ENCODE measurements at regions not wholly inside any gene's neighbourhood (a gene's known extent, or its start where the extent isn't known, plus 50 kb on each side); places are given as distances from the start of the nearest gene placed in this dataset.

GRCh38 chr15:37223089-37223488 is 122.7 kb upstream of the MEIS2 start:
- WGBS, 2 donors = 86 to 88% methylated on average over 1 of the region's 1 CpG
- Histone ChIP-seq H3K36me3 (no peaks in the 10 kb centered on the region), H3K27me3 (no peaks in the 10 kb centered on the region), H3K4me1 (no peaks in the 10 kb centered on the region), H3K4me3 (no peak overlapping the region), H3K9me3 (no peaks in the 10 kb centered on the region), H3K27ac (no peak overlapping the region)
- intact Hi-C loops (cut with DNase I) = no loop called here
- TF ChIP-seq POLR2A (IDR thresholded peaks at IDR 0.05) (no peak), POLR2AphosphoS5 (IDR thresholded peaks at IDR 0.05) (no peak), EP300 (IDR thresholded peaks at IDR 0.05) (no peak)
- TF ChIP-seq, protein P1, sequence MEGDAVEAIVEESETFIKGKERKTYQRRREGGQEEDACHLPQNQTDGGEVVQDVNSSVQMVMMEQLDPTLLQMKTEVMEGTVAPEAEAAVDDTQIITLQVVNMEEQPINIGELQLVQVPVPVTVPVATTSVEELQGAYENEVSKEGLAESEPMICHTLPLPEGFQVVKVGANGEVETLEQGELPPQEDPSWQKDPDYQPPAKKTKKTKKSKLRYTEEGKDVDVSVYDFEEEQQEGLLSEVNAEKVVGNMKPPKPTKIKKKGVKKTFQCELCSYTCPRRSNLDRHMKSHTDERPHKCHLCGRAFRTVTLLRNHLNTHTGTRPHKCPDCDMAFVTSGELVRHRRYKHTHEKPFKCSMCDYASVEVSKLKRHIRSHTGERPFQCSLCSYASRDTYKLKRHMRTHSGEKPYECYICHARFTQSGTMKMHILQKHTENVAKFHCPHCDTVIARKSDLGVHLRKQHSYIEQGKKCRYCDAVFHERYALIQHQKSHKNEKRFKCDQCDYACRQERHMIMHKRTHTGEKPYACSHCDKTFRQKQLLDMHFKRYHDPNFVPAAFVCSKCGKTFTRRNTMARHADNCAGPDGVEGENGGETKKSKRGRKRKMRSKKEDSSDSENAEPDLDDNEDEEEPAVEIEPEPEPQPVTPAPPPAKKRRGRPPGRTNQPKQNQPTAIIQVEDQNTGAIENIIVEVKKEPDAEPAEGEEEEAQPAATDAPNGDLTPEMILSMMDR (IDR thresholded peaks at IDR 0.05) = no peak
- no peak for DNase-seq

DNA sequence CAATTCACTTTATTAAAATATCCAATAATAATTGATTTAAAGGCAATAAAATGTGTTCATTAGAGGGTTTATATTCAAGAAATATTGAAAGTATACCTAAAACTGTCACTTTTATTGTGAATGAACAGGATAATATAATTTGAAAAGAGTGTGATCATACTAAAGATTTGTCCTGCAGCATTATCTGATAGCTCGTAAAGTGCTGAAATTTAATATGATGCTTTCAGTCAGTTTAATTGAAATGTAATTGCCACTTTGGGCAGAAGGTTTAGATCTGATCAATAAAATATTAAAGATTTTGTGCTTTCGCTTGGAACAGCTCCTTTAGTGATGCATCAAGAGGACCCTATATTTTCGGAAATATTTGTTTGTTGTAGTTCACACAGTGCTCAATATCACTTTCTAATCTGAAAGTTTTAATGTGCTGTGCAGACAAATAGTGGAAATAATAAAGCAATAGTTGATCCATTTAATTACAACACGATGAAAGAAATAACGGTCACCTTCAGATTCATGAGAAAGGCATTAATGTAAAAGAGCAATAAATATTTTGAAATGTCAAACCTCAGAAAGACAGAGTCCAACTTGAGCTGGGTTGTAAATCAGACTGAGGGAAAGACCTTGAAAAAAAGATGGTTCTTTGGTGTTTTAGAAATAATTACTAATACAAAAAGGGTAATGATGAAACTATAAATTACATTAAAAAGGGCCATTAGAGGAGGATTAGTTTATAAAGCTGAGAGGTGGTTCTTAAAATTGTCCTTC is 129.7 kb upstream of the MEIS2 start:
- no peaks in the 10 kb centered on the region for H3K27me3 ChIP-seq
- intact Hi-C loops (cut with DNase I) = no loop called here
- no peak for DNase-seq
- H3K9me3 ChIP-seq = peaks cover 0 to 3% (median 0%) of the 10 kb centered on the region in 4 donors
- 89 to 90% methylated on average over 5 of the region's 5 CpGs for WGBS, 2 donors
- H3K36me3 ChIP-seq = no peaks in the 10 kb centered on the region
- H3K4me3 ChIP-seq = no peak overlapping the region
- TF ChIP-seq EP300 (IDR thresholded peaks at IDR 0.05) (no peak), POLR2A (IDR thresholded peaks at IDR 0.05) (no peak), POLR2AphosphoS5 (IDR thresholded peaks at IDR 0.05) (no peak)
- TF ChIP-seq, protein P1 (IDR thresholded peaks at IDR 0.05) = no peak
- H3K4me1 ChIP-seq = no peaks in the 10 kb centered on the region
- H3K27ac ChIP-seq = no peak overlapping the region

GRCh38 chr15:37245358-37245757 is 145.0 kb upstream of the MEIS2 start:
- Histone ChIP-seq H3K4me3 (no peak overlapping the region), H3K27me3 (no peaks in the 10 kb centered on the region), H3K36me3 (no peaks in the 10 kb centered on the region), H3K9me3 (no peaks in the 10 kb centered on the region), H3K4me1 (no peaks in the 10 kb centered on the region), H3K27ac (no peak overlapping the region)
- no peak for DNase-seq
- intact Hi-C loops (cut with DNase I) = no loop called here
- TF ChIP-seq POLR2AphosphoS5 (IDR thresholded peaks at IDR 0.05) = no peak
- TF ChIP-seq, protein P1 (IDR thresholded peaks at IDR 0.05) = no peak
- TF ChIP-seq EP300 (IDR thresholded peaks at IDR 0.05) = no peak
- TF ChIP-seq POLR2A (IDR thresholded peaks at IDR 0.05) = no peak
- WGBS, 2 donors = 24 to 33% methylated on average over 2 of the region's 2 CpGs

- DNase-seq = no peak
- no peak for TF ChIP-seq POLR2AphosphoS5 (IDR thresholded peaks at IDR 0.05)
- TF ChIP-seq, protein P1 (IDR thresholded peaks at IDR 0.05) = no peak
- no peak for TF ChIP-seq POLR2A (IDR thresholded peaks at IDR 0.05)
- H3K4me3 ChIP-seq = no peak overlapping the region
- no peaks in the 10 kb centered on the region for H3K36me3 ChIP-seq
- H3K9me3 ChIP-seq = no peaks in the 10 kb centered on the region
- H3K27ac ChIP-seq = no peak overlapping the region
- 68 to 84% methylated on average over 1 of the region's 1 CpG for WGBS, 2 donors
- intact Hi-C loops (cut with DNase I) = no loop called here
- no peaks in the 10 kb centered on the region for H3K4me1 ChIP-seq
- no peaks in the 10 kb centered on the region for H3K27me3 ChIP-seq
Observed at GRCh38 chr15:37246065-37246464, 145.7 kb upstream of the MEIS2 start.

- no peak overlapping the region for H3K27ac ChIP-seq
- TF ChIP-seq POLR2A (IDR thresholded peaks at IDR 0.05) (no peak), POLR2AphosphoS5 (IDR thresholded peaks at IDR 0.05) (no peak), EP300 (IDR thresholded peaks at IDR 0.05) (no peak)
- TF ChIP-seq, protein P1 (IDR thresholded peaks at IDR 0.05) = no peak
- DNase-seq = no peak
- H3K4me3 ChIP-seq = no peak overlapping the region
- 80 to 82% methylated on average over 3 of the region's 3 CpGs for WGBS, 2 donors
- no peaks in the 10 kb centered on the region for H3K27me3 ChIP-seq
- intact Hi-C loops (cut with DNase I) = no loop called here
- H3K4me1 ChIP-seq = no peaks in the 10 kb centered on the region
- H3K36me3 ChIP-seq = no peaks in the 10 kb centered on the region
- H3K9me3 ChIP-seq = no peaks in the 10 kb centered on the region
Observed at GRCh38 chr15:37246856-37247255, 146.5 kb upstream of the MEIS2 start.
